Pulmonary artery endothelial cell (primary cell): ENCODE measurements at regions not wholly inside any gene's neighbourhood (a gene's known extent, or its start where the extent isn't known, plus 50 kb on each side); places are given as distances from the start of the nearest gene placed in this dataset.
"Not testable (repeated sequence)": the region's sequence is repeated elsewhere in the genome, so short reads cannot be mapped to it uniquely, and the experiment has no call there.

Experiments
- DNase-seq: peaks from one replicate; pipeline ENCODE4 v3.0.0-alpha.2; 2011; ENCODE audit warnings: low read depth, low spot score

- no peak for DNase-seq
Observed at GRCh38 chr2:81481994-81482368, 1177.4 kb upstream of the LRRTM1 start.

DNA sequence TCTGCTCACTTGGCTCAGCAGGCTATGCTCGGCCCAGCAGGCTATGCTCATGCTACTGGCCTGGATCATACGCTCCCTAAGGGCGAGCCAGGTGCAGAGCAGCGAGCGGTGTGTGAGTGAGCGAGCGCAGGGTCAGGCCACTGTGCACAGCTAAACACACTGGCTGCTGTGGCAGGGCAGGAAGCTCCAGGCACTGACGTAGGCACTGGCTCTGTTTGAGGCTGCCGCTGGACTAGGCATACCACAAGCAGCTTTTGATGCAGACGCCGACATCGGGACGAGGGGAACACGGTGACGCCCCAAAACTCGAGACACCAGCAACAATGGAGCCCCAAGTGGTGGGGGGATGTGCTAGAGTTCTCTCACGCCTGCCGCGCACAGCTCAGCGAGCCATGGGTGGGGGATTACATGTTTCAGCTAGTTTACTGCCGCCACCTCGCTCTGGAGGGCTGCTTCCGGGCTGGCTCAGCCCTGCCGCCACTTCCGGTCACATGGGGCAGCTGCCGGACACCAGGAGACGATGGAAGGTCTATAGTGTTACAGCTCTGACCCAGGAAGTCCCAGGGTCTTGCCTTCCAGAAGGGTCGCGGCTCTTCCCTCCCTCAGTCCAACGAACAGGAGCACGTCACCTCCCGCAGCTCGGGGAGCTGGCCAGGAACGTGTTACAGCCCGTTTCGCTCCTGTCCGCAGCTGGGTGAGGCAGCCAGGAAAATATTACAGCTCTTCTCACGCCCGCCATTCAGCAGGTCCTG, 1176.9 kb upstream of the LRRTM1 start:
- no peak for DNase-seq

DNA sequence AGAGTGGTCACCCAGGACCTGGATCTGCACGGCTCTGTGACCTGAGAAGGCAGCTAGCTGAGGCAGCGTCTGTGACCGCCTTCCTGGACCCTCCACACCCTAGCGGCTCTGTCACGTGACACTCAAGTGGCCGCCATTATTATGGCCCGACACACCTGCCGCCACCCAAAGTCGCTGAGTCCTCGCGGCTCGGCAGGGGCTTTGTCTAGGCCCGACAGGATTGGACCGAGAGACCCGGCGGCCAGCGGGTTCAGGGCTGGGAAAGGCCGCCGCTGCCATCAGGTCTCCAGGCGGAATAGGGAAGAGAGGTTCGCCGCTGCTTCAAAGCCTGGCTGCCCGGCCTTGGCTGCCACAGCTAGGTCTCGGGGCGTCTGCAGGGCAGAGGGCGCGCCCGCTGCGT, 1162.5 kb upstream of the LRRTM1 start:
- no peak for DNase-seq

- DNase-seq = no peak
Observed at GRCh38 chr2:81462420-81462819, 1157.9 kb upstream of the LRRTM1 start.

DNA sequence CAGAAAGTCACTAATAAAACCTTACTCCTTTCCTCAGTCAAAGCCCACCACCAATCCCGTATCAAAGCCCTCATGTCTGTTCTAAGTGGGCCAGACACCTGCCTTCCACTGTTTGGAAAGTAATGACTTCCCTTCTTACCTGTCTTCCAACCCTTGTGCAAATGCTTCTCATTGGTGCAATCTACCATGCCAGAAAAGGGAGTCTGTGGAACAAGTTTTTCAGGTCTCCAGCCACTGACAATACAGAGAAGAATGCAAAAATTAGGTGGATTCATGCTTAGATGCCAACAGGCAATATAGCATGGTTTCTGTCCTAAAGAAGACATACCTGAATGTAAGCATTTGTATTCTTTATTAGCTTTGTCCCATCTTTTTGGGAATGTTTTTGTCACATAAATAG, 1140.6 kb upstream of the LRRTM1 start:
- no peak for DNase-seq

- DNase-seq = no peak
Observed at GRCh38 chr2:81437456-81438000, 1133.0 kb upstream of the LRRTM1 start.

- no peak for DNase-seq
Observed at GRCh38 chr2:81436256-81436655, 1131.7 kb upstream of the LRRTM1 start.

DNA sequence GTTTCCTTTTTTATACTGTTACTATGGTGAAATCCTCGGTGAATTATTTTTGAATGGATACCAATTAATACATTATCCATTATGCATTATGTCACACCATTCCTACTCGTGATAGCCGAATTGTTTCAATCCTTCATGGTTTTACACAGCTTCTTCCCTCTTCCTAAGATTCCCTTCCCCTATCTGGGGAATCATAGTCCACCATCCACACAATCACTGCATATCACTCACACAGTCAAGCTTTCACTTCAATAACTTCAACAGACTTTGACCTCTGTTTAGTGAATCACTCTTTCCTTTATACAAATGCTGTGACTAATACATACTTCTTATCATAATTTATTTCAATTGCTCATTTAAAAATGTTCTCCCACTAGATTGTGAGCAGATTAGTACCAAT, 1108.1 kb upstream of the LRRTM1 start:
- no peak for DNase-seq

DNA sequence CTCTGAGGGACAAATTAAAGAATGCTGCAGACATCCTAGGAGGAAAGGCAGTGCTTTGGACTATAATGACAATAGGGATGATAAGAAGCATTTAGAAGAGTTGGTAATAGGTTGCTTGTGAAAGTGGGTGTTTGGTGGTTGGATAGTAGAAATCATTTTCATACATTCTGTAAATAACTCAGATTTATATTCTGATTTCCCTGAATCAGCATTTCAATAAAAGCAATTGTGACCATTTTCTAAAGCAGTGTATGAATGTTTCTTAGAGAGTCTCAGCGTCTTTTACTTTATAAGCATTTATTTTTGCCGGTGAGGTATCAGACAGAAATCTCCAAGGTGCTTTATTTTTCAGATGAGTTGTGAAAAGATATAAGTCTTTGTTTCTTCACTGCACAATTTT, 1099.0 kb upstream of the LRRTM1 start:
- DNase-seq = no peak

DNA sequence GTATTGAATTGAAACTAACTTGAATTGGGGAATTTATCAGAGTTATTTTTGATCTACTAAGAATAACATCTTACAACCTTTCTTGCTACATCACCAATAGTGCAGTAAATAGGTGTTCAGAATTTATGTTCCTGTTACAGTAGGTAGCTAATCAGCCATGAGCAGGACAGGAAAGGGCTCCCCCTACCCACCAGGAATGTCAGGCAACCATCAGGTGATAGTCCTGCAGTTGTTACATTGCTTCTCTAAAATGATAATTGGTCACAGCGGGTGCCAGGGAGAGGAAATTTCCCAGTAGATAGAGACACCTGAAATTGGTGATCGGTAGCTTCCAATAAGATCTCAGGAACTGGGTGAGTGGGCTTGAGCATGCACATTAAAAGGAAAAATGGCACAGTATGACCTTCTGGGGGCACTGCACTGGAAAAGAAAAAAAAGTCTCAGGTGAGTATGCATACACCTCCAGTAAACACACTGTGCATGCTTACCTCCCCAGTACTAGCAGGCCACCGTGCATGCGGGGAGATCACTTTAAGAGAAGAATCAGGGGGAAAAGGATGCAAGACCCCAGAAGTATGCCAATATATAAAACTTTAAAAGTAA, 1092.0 kb upstream of the LRRTM1 start:
- no peak for DNase-seq

- no peak for DNase-seq
Observed at GRCh38 chr2:81395746-81396145, 1091.2 kb upstream of the LRRTM1 start.

DNA sequence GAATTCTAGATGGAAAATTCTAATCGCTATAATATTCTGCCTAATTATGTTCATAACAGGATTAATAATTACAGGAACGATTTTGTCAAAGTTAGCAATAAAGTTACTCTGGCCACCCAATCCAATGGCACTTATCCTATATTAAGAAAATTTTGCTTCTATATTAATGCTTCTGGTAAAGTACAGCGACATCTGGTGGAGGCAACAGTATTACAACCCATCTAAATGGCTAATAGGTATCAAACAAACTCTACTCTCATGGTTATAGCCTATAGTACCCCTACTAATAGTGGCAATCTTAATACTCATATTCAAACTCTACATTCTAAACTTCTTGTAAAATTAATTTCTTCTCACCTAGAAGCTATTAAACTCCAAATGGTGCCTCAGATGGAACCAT, 1084.7 kb upstream of the LRRTM1 start:
- no peak for DNase-seq

DNA sequence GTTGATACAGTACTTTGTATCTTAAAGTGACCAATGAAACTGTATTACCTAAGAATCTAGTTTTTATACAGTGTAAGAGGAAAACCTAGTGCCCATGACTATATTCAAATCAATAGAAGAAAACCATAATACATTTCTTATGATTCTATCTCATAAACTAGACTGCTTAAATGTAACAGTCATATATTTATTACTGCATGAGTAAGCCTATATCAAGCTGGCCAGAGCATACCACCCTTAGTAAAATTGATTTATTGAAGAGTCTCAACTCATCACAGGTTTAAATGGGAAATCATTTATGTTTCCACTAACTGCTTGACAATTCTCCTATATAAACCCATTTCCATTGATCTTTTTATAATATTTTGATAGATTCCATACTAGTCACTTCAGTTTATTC, 1059.2 kb upstream of the LRRTM1 start:
- DNase-seq = no peak

DNA sequence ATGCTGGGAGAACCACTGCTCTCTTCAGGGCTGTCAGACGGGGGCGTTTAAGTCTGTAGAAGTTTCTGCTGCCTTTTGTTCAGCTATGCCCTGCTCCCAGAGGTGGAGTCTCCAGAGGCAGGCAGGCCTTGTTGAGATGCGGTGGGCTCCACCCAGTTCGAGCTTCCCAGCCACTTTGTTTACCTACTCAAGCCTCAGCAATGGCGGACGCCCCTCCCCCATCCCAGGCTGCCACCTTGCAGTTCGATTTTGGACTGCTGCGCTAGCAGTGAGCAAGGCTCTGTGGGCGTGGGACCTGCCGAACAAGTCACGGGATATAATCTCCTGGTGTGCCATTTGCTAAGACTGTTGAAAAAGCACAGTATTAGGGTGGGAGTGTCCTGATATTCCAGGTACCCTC, 1057.9 kb upstream of the LRRTM1 start:
- DNase-seq = not testable (repeated sequence)

DNA sequence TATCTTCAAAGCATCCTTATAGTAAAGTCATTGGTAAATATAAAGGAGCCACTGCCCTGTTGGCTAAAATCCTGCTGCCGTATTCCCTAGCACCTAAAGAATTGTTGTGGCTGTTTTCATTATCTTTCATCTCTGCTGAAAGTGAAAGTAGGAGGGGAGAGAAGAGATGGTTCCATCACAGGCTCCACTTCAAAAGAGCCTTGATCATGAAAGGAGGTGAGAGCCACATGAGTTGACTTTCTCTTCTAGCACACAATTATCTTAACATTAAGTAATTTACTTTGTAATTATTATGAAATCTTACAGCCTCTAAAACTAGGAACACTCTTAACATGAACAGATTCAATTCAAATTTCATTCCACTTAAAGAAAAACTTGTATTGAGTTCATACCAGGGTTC, 1050.9 kb upstream of the LRRTM1 start:
- DNase-seq = no peak

- DNase-seq = no peak
Observed at GRCh38 chr2:81334046-81334445, 1029.5 kb upstream of the LRRTM1 start.

DNA sequence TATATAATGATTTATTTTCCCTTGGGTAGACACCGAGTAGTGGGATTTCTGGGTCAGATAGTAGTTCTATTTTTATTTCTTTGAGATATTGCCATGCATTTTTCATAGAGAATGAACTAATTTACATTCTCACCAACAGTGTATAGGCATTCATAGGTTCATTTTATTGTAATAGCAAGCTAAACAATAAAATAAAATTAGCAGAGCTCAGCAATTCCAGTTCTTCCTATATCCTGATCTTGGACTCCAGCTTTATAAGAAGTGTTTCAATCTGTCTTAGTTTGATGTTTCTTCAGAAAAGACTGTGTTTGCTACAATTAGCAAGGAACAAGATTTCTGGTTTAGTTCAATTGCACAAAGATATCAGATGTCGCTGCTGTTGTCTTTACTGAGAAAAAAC, 1024.4 kb upstream of the LRRTM1 start:
- DNase-seq = no peak

- DNase-seq = no peak
Observed at GRCh38 chr2:81327911-81328310, 1023.4 kb upstream of the LRRTM1 start.

- no peak for DNase-seq
Observed at GRCh38 chr2:81324046-81324445, 1019.5 kb upstream of the LRRTM1 start.

DNA sequence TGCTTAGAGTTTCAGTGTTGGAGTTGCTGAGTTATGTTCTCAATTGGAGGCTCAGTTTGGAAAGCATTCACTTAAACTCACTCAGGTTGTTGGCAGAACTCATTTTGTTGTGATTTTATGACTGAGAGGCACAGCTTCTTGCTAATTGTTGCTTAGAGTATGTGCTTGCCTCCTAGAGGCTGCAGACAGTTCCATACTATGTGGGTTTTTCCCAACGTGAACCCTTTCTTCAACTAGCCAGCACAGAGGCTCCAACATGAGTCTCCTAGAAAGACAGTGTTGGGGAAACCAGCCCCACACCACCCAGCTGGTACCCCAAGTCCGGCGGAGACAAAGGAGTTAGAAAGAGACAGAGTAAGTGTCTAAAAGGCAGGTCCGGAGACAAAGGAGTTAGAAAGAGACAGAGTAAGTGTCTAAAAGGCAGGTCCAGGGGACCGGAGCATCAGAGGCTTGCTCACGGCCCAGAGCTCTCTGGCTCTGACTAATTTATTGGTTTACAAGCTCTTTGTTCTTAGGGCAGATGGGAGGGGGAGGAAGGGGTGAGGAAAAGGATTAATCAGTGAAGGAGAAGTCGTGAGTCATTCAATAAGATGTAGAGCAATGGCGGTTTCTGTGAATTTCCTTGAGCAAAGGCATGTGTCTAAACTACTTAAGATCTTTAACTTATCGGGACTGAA, 999.7 kb upstream of the LRRTM1 start:
- DNase-seq = no peak

DNA sequence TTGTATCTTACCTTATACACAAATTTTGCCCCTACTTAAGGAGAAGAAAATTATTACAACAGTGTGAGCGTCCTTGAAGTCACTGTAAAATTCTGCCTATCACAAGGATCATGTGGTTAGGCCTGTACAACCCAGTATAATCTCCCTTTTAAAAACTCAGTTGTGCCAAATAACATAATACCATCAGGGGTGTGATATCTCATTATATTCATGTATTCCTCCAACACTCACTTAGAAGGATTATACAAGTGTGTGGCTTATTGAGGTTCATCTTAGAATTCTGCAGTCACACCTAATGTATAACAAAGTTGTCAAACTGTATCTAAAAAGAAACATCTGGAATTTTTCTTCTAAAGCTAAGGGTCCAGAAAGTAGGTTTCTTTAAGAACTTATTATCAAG, 998.8 kb upstream of the LRRTM1 start:
- DNase-seq = no peak

DNA sequence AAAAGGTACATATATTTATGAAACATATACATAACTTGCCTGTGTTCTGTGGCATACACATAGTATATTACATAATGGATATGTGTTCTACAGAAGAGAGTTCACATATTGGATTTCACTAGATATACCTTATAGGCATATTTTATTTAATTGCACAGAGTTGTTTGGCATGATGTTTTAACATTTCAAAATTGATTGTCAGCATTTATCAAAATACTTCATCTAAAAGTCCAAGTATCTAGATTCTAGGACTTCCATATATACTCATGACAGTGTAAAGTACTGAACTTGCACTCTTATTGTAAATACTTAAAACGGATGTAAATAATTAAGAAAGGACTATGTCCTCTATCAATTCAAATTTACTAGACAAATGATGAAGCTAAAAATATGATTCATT, 995.3 kb upstream of the LRRTM1 start:
- DNase-seq = no peak

DNA sequence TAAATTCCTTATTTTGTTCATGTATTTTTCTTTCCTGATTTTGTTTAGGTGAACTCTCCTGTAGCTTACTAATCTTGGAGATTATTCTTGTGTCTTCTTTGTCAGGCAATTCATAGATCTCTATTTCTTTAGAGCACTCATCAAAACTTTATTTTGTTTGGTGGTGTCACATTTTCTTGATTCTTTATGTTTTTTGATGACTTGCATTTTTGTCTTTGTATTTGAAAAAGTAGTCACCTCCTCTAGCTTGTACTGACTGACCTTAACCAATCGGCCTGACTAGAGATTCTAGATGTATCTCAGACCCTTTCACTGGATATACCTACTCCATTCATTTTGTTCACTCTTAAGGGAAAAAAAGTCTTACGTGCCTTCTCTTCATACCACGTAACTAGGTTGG, 986.3 kb upstream of the LRRTM1 start:
- DNase-seq = no peak
